AG04450 (cell line): ENCODE measurements at regions not wholly inside any gene's neighbourhood (a gene's known extent, or its start where the extent isn't known, plus 50 kb on each side); places are given as distances from the start of the nearest gene placed in this dataset.

Experiments
- CTCF ChIA-PET: fragments of 300-600, 350-600 bp; formaldehyde crosslinking; extraction: SDS; loops from one replicate; lab custom pipeline; 2022; ENCODE audit warnings: antibody characterized with exemption, inconsistent platforms; lab: Charles Lee
- POLR2A ChIA-PET: fragments of 350-600 bp; formaldehyde crosslinking; extraction: SDS; loops from one replicate; lab custom pipeline; 2021; ENCODE audit warnings: antibody characterized with exemption, inconsistent platforms; lab: Yijun Ruan, JAX
- DNase-seq: peaks from one replicate; pipeline ENCODE4 v3.0.0-alpha.2; 2011; ENCODE audit warnings: low read depth, low spot score
- H3K27ac ChIP-seq: one replicate; pipeline ENCODE4 v1.5.1; 2012; ENCODE audit warnings: low read depth, low read length, control low read depth
- H3K27me3 ChIP-seq: one replicate; pipeline ENCODE4 v1.6.0; 2012; ENCODE audit warnings: low read length; ENCODE audit not compliant: control insufficient read depth, insufficient read depth
- H3K4me3 ChIP-seq: 2 replicates; pipeline ENCODE4 v1.5.1; 2011; ENCODE audit warnings: mild to moderate bottlenecking, low read depth, low read length, control low read depth
- H3K9me3 ChIP-seq: 2 replicates; pipeline ENCODE4 v1.5.1; 2012; ENCODE audit warnings: low read length; ENCODE audit not compliant: control insufficient read depth, insufficient read depth
- TF ChIP-seq, protein P1 (sequence below): IDR thresholded peaks from 2 replicates; pipeline ENCODE4 v1.5.1; 2011; ENCODE audit warnings: low read depth, low read length, control low read depth, inconsistent platforms

DNA sequence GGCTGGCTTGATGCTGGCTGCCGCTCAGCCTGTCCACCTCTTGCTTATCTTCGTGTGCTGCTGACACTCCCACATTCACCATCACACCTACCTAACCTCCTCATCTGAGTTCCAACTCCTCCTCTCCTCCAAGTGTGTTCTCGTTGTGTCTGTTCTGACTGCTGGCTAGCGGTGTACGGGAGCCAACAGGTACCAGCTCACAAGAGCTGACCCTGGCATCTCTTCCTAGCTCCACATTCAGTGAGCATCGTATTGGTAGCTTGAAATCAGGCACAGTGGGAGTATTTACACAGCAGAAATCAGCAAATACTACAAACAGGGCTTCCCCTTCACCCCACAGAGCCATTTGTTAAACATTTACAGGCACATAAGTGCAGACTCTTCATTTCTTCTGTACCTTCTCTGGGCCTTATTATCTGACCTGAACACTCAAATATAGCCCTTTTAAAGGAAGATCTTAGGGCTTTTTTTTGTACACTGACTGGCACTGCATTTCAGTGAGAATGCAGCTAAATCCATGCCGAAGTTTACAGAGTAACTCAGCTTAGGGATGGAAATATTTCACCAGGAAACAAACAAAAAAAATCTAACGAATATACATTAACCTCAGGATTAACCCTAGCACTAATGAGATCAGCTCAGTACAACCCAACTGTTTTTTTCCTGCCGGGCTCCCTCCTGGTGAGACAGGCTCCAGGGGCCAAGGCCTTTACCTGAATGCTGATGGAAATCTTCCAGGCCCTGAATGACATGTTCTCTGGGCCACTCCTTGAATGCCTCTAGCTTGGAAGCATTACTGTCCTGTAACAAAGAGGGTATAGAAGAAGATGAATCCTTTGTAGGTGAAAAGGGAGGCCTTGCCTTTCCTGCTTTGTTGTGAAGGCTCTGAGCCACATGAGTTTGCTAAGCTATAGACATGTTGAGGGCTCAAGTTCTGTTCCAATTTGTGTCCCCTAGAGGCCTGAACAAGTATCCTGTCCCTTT is 150.5 kb upstream of the LPP start:
- DNase-seq, result no peak
- H3K9me3 ChIP-seq, result no peaks in the 10 kb centered on the region
- H3K27ac ChIP-seq, result no peak overlapping the region
- no peaks in the 10 kb centered on the region for H3K27me3 ChIP-seq
- POLR2A ChIA-PET, result no interaction called here
- TF ChIP-seq, protein P1, sequence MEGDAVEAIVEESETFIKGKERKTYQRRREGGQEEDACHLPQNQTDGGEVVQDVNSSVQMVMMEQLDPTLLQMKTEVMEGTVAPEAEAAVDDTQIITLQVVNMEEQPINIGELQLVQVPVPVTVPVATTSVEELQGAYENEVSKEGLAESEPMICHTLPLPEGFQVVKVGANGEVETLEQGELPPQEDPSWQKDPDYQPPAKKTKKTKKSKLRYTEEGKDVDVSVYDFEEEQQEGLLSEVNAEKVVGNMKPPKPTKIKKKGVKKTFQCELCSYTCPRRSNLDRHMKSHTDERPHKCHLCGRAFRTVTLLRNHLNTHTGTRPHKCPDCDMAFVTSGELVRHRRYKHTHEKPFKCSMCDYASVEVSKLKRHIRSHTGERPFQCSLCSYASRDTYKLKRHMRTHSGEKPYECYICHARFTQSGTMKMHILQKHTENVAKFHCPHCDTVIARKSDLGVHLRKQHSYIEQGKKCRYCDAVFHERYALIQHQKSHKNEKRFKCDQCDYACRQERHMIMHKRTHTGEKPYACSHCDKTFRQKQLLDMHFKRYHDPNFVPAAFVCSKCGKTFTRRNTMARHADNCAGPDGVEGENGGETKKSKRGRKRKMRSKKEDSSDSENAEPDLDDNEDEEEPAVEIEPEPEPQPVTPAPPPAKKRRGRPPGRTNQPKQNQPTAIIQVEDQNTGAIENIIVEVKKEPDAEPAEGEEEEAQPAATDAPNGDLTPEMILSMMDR, result no peak
- CTCF ChIA-PET, result no interaction called here
- H3K4me3 ChIP-seq, result no peak overlapping the region

DNA sequence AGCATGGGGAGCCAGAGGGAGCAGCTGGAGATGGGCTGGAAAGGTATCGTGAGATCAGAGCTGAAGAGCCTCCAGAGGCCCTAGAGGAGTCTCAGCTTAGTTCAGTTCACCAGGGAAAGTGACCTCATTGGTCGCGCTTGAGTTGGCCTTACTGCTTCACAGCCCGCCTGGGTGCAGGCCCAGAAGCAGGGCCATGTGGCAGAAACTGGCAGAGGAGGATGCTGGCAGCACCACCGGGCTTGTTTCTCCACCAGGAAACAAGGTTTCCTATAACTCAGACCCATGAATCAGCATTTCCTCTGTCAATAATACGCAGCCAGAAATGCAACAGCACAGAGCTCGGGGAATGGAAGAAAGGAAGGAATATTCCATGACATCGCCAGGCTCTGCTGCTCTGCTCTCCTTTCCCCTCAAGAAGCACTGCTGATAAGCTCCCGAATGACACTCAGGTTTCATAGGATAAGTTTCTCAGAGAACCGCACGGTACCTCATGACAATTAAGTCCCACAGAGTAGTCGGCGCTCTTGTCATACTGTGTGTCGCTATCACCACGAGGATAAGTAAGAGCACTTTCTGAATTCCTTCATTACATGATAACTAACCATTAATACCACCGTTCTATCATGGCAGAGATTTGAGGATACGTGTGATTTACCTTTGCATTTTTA is 147.1 kb upstream of the LPP start:
- no peak for DNase-seq
- Histone ChIP-seq H3K4me3 (no peak overlapping the region), H3K27me3 (no peaks in the 10 kb centered on the region), H3K27ac (no peak overlapping the region), H3K9me3 (no peaks in the 10 kb centered on the region)
- ChIA-PET CTCF (no interaction called here), POLR2A (no interaction called here)
- TF ChIP-seq, protein P1, result no peak

DNA sequence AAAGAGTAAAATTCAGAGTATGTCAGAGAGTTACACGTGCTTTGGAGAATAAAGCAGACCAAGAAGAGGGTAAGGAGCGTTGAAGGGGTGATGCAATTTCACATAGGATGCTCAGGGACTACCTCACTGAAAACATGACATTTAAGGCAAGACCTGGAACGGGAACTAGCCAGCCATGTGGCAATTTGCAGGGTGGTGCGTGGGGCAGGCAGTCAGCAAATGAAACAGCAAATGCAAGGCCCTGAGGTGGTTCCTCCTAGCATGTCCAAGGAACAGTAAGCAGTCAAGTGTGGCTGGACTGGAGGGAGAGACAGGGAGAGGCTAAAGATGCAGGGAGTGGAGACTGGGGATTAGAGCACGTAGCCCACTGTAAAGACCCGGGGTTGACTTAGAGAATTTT is 146.1 kb upstream of the LPP start:
- no peaks in the 10 kb centered on the region for H3K27me3 ChIP-seq
- ChIA-PET POLR2A (interaction anchor here (0.6 kb wide), 1 partner anchor 647 kb away, joined by 3 read pairs; no protein-coding TSS in a partner anchor), CTCF (no interaction called here)
- TF ChIP-seq, protein P1, result no peak
- H3K9me3 ChIP-seq, result no peaks in the 10 kb centered on the region
- no peak overlapping the region for H3K27ac ChIP-seq
- DNase-seq, result no peak
- H3K4me3 ChIP-seq, result no peak overlapping the region

DNA sequence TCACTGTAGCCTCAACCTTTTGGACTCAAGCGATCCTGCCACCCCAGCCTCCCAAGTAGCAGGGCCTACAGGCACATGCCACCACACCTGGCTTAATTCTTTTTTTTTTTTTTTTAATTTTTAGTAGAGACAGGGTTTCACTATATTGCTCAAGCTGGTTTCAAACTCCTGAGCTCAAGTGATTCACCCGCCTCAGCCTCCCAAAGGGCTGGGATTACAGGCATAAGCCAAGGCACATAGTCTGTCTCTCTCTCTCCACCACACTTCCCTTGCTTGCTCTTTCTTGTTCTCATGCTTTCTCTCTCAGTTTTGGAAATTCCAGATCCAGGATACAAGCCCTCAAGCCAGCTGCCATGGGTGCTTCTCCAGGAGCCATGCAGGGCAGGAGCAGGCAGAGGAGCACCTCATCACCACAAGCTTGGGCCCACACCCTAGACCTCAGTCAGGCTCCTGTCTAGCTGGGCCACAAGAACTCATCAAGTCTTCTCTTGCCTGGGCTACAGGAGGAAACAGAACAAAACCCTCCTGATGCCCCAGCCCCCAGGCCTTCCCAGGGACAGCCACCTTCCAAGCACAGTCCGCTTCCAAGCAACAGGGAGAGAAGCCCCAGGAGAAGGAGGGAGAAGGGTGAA is 145.3 kb upstream of the LPP start:
- CTCF ChIA-PET, result interaction anchor here (0.6 kb wide), 1 partner anchor 83 kb away, joined by 4 read pairs; no protein-coding TSS in a partner anchor
- TF ChIP-seq, protein P1, result no peak
- Histone ChIP-seq H3K27ac (no peak overlapping the region), H3K27me3 (no peaks in the 10 kb centered on the region), H3K4me3 (no peak overlapping the region), H3K9me3 (no peaks in the 10 kb centered on the region)
- no peak for DNase-seq
- POLR2A ChIA-PET, result interaction anchor here (0.6 kb wide), 1 partner anchor 646 kb away, joined by 3 read pairs; no protein-coding TSS in a partner anchor
